Caco-2 (cell line): ENCODE measurements at regions not wholly inside any gene's neighbourhood (a gene's known extent, or its start where the extent isn't known, plus 50 kb on each side); places are given as distances from the start of the nearest gene placed in this dataset.

Experiments
- BruUV-seq: library from RNA; stranded (reverse); fragments of 400-500 nt; replicated peaks from 2 replicates; lab custom pipeline; 2021; lab: Mats Ljungman, UMichigan
- CTCF ChIA-PET: fragments of 300-600 bp; sonication (Branson Sonifier 250); formaldehyde crosslinking; loops from one replicate; lab custom pipeline; 2022; ENCODE audit warnings: antibody characterized with exemption; lab: Charles Lee
- POLR2A ChIA-PET: fragments of 300-600 bp; sonication (Branson Sonifier 250); formaldehyde crosslinking; loops from one replicate; lab custom pipeline; 2022; ENCODE audit warnings: antibody characterized with exemption; lab: Charles Lee
- DNase-seq, 2 experiments: peaks; one replicate each; pipeline versions ENCODE4 v3.0.0 to v3.0.0-alpha.2; 2020 to 2022
- H3K27me3 ChIP-seq: replicated peaks from 2 replicates; pipeline ENCODE4 v1.6.0; 2011; ENCODE audit warnings: low read length; ENCODE audit not compliant: control insufficient read depth, insufficient read depth
- H3K36me3 ChIP-seq: 2 replicates; pipeline ENCODE4 v1.5.1; 2011; ENCODE audit warnings: low read length; ENCODE audit not compliant: control insufficient read depth, insufficient read depth
- H3K4me1 ChIP-seq: fragments of 250-450 bp; sonication (Bioruptor Pico); 2 replicates; pipeline ENCODE4 v1.5.1; 2020; ENCODE audit warnings: mild to moderate bottlenecking
- H3K4me3 ChIP-seq: 2 replicates; pipeline ENCODE4 v1.5.1; 2011; ENCODE audit warnings: low read depth, mild to moderate bottlenecking, control low read depth, low read length
- H3K9me3 ChIP-seq: fragments of 250-450 bp; sonication (Bioruptor Pico); 2 replicates; pipeline ENCODE4 v1.5.1; 2020; ENCODE audit warnings: mild to moderate bottlenecking, moderate library complexity
- H3K27ac Mint-ChIP-seq: one replicate; pipeline ENCODE4 v1.8.0; 2022; ENCODE audit warnings: mixed read lengths; ENCODE audit not compliant: unreplicated experiment
- H3K27me3 Mint-ChIP-seq: one replicate; pipeline ENCODE4 v1.8.0; 2022; ENCODE audit warnings: mixed read lengths; ENCODE audit not compliant: insufficient read depth, unreplicated experiment
- H3K36me3 Mint-ChIP-seq: one replicate; pipeline ENCODE4 v1.8.0; 2022; ENCODE audit warnings: mild to moderate bottlenecking, mixed read lengths; ENCODE audit not compliant: insufficient read depth, unreplicated experiment
- H3K4me1 Mint-ChIP-seq: one replicate; pipeline ENCODE4 v1.8.0; 2022; ENCODE audit warnings: low read depth, mixed read lengths; ENCODE audit not compliant: unreplicated experiment
- H3K4me3 Mint-ChIP-seq: one replicate; pipeline ENCODE4 v1.8.0; 2022; ENCODE audit warnings: mild to moderate bottlenecking, moderate library complexity, mixed read lengths; ENCODE audit not compliant: unreplicated experiment
- H3K9me3 Mint-ChIP-seq: one replicate; pipeline ENCODE4 v1.8.0; 2022; ENCODE audit warnings: mixed read lengths; ENCODE audit not compliant: unreplicated experiment
- CTCF ChIP-seq, 2 experiments: fragments of 200-600 bp in 1 of 2; IDR thresholded peaks; 1 replicate in 1 of 2; 2 replicates in 1 of 2; pipeline versions ENCODE4 v1.5.1 to v1.8.0; 2011 to 2022; ENCODE audit warnings: antibody characterized with exemption in 1 of 2, control low read depth in 1 of 2, inconsistent platforms in 1 of 2, low read depth in 1 of 2, low read length in 1 of 2, mild to moderate bottlenecking in 1 of 2, moderate library complexity in 1 of 2; ENCODE audit not compliant: insufficient read depth in 1 of 2, severe bottlenecking in 1 of 2, unreplicated experiment in 1 of 2
- intact Hi-C: fragments of 100-400 bp; cut with micrococcal nuclease; formaldehyde crosslinking; loops from one replicate; pipeline ENCODE4 v1.10.0; 2022; ENCODE audit not compliant: unreplicated experiment

- H3K27me3 Mint-ChIP-seq = peaks cover 11% of the 10 kb centered on the region
- intact Hi-C loops = no loop called here
- H3K27ac Mint-ChIP-seq = no peak overlapping the region
- no peaks in the 10 kb centered on the region for H3K36me3 Mint-ChIP-seq
- DNase-seq = no peak
- Histone ChIP-seq H3K4me1 (no peaks in the 10 kb centered on the region), H3K27me3 (no peaks in the 10 kb centered on the region; the same call in 1 of the 2 replicates), H3K36me3 (no peaks in the 10 kb centered on the region), H3K9me3 (no peaks in the 10 kb centered on the region), H3K4me3 (no peak overlapping the region)
- BruUV-seq = no TSS peak
- TF ChIP-seq CTCF (IDR thresholded peaks at IDR 0.05; ENCODE audit: insufficient read depth in 1 of 2, low read depth in 1 of 2, low read length in 1 of 2, severe bottlenecking in 1 of 2, unreplicated experiment in 1 of 2) = no peak
- no peaks in the 10 kb centered on the region for H3K4me1 Mint-ChIP-seq
- no peaks in the 10 kb centered on the region for H3K9me3 Mint-ChIP-seq
- ChIA-PET POLR2A (no interaction called here), CTCF (no interaction called here)
- no peak overlapping the region for H3K4me3 Mint-ChIP-seq
Measured at GRCh38 chr3:140761076-140761639, 83.3 kb downstream of the TRIM42 start.

GRCh38 chr3:140762746-140763145 lies 84.9 kb downstream of the TRIM42 start:
- no peak for DNase-seq
- intact Hi-C loops = no loop called here
- no peaks in the 10 kb centered on the region for H3K4me1 ChIP-seq
- Mint-ChIP-seq H3K27ac (no peak overlapping the region), H3K4me3 (no peak overlapping the region), H3K9me3 (no peaks in the 10 kb centered on the region), H3K27me3 (peaks cover 5% of the 10 kb centered on the region), H3K36me3 (no peaks in the 10 kb centered on the region), H3K4me1 (no peaks in the 10 kb centered on the region)
- H3K9me3 ChIP-seq = no peaks in the 10 kb centered on the region
- ChIA-PET POLR2A (no interaction called here), CTCF (no interaction called here)
- no peak for TF ChIP-seq CTCF (IDR thresholded peaks at IDR 0.05; ENCODE audit: insufficient read depth in 1 of 2, low read depth in 1 of 2, low read length in 1 of 2, severe bottlenecking in 1 of 2, unreplicated experiment in 1 of 2)
- BruUV-seq = no TSS peak
- no peaks in the 10 kb centered on the region for H3K36me3 ChIP-seq
- H3K27me3 ChIP-seq = no peaks in the 10 kb centered on the region; the same call in 1 of the 2 replicates
- H3K4me3 ChIP-seq = no peak overlapping the region

DNA sequence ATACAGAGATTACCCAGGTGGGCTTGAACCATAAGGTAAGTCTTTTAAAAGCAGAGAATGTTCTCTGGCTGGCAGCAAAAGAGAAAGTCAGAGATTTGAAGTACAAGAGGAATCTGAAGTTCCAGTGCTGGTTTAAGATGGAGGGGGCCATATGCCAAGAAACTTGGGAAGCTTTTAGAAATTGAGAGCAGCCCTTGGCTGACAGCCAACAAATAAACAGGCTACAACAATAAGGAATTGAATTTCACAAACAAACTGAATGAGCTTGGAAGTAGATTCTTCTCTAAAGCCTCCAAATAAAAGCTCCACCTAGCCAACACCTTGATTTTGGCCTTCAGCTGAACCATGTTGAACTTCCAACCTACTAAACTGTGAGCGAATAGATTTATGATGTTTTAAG lies 85.7 kb downstream of the TRIM42 start:
- H3K36me3 ChIP-seq = no peaks in the 10 kb centered on the region
- intact Hi-C loops = no loop called here
- H3K9me3 ChIP-seq = no peaks in the 10 kb centered on the region
- Mint-ChIP-seq H3K9me3 (no peaks in the 10 kb centered on the region), H3K27ac (no peak overlapping the region), H3K4me3 (no peak overlapping the region), H3K36me3 (no peaks in the 10 kb centered on the region), H3K4me1 (no peaks in the 10 kb centered on the region), H3K27me3 (peaks cover 5% of the 10 kb centered on the region)
- TF ChIP-seq CTCF (IDR thresholded peaks at IDR 0.05; ENCODE audit: insufficient read depth in 1 of 2, low read depth in 1 of 2, low read length in 1 of 2, severe bottlenecking in 1 of 2, unreplicated experiment in 1 of 2) = no peak
- H3K27me3 ChIP-seq = no peaks in the 10 kb centered on the region; the same call in 1 of the 2 replicates
- CTCF ChIA-PET = no interaction called here
- BruUV-seq = no TSS peak
- POLR2A ChIA-PET = no interaction called here
- no peak overlapping the region for H3K4me3 ChIP-seq
- no peaks in the 10 kb centered on the region for H3K4me1 ChIP-seq
- no peak for DNase-seq
